SK-N-SH (cell line): ENCODE measurements at regions not wholly inside any gene's neighbourhood (a gene's known extent, or its start where the extent isn't known, plus 50 kb on each side); places are given as distances from the start of the nearest gene placed in this dataset.

Source experiments
- MXI1 ChIP-seq: IDR thresholded peaks from 2 replicates; pipeline ENCODE4 v1.6.1; 2012; ENCODE audit warnings: mild to moderate bottlenecking, low read depth, low read length, improper control_type of control experiment
- RAD21 ChIP-seq: IDR thresholded peaks from 2 replicates; pipeline ENCODE4 v1.6.1; 2012; ENCODE audit warnings: mild to moderate bottlenecking, low read length
- TF ChIP-seq, protein P1 (sequence below): fragments of 200-600 bp; sonication (generic); IDR thresholded peaks from 2 replicates; pipeline ENCODE4 v1.6.1; 2017; ENCODE audit warnings: antibody characterized with exemption, mild to moderate bottlenecking, moderate library complexity
- TF ChIP-seq, protein P2 (sequence below): IDR thresholded peaks from 2 replicates; pipeline ENCODE4 v1.4.0; 2012; ENCODE audit warnings: low read depth
- TF ChIP-seq, protein P3 (sequence below): IDR thresholded peaks from 2 replicates; pipeline ENCODE4; 2012

DNA sequence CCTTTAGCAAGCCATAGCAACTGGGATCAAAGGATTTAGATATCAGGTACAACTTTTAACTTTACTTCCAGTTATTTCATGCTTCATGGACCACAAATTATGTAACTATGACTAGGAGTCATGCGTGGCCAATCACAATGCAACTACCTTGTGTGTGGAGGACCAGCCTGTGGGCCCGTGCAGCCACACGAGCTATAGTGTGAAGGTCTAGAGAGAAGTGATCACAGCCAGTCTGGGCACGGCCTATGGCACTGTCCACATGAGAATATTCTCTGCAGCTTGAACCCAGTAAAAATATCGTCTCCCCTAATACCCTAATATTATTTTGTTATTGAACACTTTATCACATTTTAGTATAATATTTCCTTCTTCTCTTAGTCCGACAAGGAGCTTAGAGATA lies 464.9 kb upstream of the MIR17HG start:
- TF ChIP-seq, protein P1, sequence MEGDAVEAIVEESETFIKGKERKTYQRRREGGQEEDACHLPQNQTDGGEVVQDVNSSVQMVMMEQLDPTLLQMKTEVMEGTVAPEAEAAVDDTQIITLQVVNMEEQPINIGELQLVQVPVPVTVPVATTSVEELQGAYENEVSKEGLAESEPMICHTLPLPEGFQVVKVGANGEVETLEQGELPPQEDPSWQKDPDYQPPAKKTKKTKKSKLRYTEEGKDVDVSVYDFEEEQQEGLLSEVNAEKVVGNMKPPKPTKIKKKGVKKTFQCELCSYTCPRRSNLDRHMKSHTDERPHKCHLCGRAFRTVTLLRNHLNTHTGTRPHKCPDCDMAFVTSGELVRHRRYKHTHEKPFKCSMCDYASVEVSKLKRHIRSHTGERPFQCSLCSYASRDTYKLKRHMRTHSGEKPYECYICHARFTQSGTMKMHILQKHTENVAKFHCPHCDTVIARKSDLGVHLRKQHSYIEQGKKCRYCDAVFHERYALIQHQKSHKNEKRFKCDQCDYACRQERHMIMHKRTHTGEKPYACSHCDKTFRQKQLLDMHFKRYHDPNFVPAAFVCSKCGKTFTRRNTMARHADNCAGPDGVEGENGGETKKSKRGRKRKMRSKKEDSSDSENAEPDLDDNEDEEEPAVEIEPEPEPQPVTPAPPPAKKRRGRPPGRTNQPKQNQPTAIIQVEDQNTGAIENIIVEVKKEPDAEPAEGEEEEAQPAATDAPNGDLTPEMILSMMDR: no peak
- TF ChIP-seq MXI1 (no peak), RAD21 (no peak)
- TF ChIP-seq, protein P2, sequence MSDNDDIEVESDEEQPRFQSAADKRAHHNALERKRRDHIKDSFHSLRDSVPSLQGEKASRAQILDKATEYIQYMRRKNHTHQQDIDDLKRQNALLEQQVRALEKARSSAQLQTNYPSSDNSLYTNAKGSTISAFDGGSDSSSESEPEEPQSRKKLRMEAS: no peak
- TF ChIP-seq, protein P3, sequence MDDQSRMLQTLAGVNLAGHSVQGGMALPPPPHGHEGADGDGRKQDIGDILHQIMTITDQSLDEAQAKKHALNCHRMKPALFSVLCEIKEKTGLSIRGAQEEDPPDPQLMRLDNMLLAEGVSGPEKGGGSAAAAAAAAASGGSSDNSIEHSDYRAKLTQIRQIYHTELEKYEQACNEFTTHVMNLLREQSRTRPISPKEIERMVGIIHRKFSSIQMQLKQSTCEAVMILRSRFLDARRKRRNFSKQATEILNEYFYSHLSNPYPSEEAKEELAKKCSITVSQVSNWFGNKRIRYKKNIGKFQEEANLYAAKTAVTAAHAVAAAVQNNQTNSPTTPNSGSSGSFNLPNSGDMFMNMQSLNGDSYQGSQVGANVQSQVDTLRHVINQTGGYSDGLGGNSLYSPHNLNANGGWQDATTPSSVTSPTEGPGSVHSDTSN: no peak
